NCI-H2171 (cell line): ENCODE measurements at regions not wholly inside any gene's neighbourhood (a gene's known extent, or its start where the extent isn't known, plus 50 kb on each side); places are given as distances from the start of the nearest gene placed in this dataset.
"Not testable (repeated sequence)": the region's sequence is repeated elsewhere in the genome, so short reads cannot be mapped to it uniquely, and the experiment has no call there.

Experiments used
- DNase-seq: peaks from one replicate; lab custom pipeline; 2025; lab: John Stamatoyannopoulos, UW

DNA sequence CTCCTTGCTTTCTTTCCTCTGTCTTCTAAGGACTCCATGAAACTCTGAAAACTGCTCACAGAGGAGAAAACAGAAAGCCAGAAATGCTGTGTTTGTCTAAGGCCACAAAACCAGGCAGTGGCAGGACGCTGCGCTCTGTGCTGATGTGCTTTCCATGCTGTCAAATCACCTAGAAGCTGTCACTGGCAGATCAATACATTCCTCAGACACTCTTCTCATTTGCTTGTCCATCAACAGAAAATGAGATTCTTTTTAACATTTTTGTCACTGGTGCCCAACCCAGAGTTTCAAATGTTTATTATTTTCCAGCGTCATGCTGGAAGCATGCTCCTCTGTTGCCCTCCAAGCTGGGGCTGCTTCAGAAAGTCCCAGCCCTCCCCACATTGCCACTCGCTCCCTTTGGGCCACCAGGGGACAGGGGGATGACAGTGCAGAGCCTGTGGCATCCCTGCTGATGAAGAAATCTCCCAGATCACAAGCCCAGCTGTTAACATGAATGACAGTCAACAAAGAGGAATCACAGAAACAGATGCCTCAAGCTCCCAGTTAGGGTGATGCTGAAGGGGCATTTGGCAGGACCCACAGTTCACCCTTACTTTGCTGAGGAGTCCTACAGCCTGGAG, 117.5 kb upstream of the MEIS1 start:
- DNase-seq: no peak

DNA sequence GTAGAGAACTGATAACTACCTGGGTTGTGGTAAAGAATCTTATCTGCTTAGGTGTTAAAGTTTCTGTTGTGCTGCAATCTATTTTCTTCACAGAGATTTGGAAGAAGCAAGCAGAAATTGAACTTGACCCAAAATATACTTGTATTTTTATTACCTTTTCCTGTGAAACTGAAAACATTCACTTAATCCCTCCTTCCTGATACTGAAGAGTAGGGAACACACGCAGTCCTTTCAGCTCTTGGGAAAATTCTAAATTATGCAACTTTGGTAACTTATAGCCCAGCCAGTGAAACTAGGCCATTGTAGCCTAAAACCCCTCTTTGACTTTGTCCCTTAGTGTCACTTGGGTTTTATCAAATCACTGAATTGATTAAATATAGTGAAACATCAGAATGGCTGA, 128.4 kb upstream of the MEIS1 start:
- DNase-seq: no peak

- no peak for DNase-seq
Observed at GRCh38 chr2:66305718-66306117, 129.2 kb upstream of the MEIS1 start.

- no peak for DNase-seq
Observed at GRCh38 chr2:66303471-66303870, 131.5 kb upstream of the MEIS1 start.

DNA sequence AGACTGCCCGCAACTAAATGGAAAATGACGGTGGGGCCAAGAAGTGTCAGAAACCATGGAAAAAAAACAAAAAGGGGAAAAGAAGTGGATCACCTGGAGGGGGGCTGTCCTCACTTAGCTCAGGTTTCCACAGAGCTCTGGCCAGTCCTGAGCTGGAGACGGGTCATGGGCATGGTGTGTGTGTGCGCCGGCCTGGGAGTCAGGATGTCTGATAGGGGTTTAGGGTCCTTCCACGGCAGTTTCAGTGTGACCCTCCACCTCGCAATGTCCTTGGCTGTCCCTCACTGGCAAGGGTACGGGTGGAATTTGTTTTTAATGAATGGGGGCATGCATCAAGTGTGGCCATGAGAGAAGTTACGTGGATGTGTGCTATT, 133.2 kb upstream of the MEIS1 start:
- no peak for DNase-seq

DNA sequence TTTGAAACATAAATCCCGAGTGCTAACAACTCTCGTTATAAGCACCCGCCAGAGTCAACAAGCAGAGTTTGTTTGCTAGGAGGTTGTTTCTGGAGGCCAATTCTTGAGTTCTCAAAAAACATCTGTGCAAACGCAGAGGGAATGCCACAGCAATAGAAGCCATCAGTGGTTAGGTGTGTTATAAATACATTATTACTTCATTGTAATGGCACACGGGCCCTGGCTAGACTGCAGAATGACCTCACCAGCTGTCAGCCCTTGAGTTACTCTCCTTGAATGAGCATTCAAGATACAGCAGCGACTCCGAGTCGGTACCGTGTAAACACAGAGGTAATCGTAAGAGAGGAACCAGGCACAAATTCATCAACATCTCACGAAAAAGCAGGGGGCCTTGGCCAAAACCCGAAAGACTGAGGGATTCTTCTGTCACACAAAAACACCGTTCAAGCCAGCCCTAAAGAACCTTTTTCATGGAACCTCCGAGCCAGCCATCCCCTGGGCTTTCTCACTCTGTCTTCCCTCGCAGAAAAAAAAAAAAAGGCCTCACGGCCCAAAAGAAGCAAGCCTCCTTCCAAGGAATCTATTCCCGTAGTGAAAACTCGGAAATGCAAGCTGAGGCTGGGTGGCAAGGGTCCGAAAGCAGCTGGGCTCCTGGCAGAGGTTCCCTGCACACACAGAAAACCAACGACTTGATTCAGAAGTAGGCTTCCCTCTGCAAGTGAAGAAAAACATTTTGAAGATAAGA, 133.7 kb upstream of the MEIS1 start:
- no peak for DNase-seq

DNA sequence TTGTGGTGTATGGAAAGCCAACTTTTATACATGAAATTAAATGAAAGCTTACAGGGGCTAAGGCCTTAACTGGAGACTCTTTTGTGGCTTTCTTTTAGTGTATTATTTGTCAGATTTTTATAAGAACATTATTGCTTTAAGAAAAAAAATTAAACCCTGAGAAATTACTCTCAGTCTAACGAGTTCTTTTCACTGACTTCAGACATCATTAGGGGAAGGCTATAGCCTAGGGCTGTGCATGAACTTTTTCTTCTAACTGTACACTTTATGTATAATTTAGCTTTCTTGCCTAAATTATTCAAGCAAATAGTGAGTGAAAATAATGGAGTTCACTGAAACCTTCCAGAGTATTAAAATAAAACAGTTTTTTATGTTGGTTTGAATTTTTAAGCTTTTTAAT, 151.1 kb upstream of the MEIS1 start:
- no peak for DNase-seq

- no peak for DNase-seq
Observed at GRCh38 chr2:66281980-66282379, 152.9 kb upstream of the MEIS1 start.

GRCh38 chr2:66279024-66279423, 155.9 kb upstream of the MEIS1 start:
- DNase-seq: no peak

GRCh38 chr2:66275984-66276383, 158.9 kb upstream of the MEIS1 start:
- no peak for DNase-seq

DNA sequence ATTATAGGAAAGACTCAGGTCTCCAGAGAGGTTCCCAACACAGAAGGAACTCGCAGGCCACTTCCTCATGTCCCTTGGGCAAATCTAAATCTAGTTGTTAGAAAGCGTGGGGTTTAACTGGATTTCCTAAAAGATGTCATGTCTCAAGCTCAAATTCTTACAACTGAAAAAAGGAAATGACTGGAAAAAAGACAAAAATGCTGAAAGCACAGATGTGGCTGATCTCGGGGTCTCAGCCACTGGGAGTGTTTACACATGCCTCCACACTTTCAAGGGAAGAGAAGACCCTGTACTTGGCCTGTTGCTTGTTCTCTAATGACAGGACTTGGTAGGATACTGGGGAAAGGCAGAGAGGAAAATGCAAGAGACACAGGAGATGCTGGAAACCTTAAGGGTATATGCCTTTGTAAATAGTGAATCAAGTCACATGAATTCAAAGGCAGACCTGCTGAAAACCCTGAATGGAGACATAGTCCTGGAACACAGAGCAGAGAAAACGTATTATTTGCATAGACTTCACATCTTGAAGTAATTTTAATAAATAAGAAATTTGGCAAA, 160.9 kb upstream of the MEIS1 start:
- no peak for DNase-seq

DNA sequence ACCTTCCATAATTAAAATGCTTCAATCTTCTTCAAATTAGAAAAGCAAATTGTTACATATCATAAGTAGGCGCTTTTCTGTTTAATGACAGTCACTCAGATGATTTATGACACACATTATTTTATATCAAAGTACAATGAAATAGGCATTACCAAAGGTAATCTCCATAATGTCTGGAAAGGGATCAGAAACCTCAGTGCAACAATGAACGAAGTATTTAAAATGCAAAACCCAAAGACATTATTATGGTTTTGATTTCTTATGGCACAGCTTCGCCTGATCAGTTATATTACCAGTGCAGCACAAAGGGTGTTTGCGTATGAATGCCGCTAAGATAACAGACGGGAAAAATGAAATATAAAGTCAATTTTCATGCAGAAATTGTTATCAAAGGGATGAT, 162.2 kb upstream of the MEIS1 start:
- no peak for DNase-seq

GRCh38 chr2:66271777-66272176, 163.1 kb upstream of the MEIS1 start:
- no peak for DNase-seq

- DNase-seq: no peak
Observed at GRCh38 chr2:66270247-66270646, 164.7 kb upstream of the MEIS1 start.

- no peak for DNase-seq
Observed at GRCh38 chr2:66269166-66269565, 165.8 kb upstream of the MEIS1 start.

DNA sequence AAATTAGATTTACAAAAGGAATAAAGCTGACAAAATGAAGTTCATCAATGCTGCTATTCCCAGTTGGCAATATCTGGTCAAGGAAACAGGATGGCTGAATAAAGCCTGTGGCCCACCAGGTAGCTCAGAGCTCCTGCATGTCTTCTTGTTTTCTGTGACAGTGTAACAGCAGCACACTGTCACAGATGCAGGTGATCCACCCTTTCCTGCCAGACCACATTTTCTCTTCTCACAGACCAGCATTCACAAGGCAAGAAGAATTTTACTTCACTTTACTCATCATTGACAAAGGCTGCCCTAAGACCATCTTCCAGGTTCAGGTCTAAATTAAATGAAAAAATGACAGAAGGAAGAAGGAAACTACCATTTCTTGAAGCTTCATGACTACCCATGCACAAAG, 166.2 kb upstream of the MEIS1 start:
- no peak for DNase-seq

DNA sequence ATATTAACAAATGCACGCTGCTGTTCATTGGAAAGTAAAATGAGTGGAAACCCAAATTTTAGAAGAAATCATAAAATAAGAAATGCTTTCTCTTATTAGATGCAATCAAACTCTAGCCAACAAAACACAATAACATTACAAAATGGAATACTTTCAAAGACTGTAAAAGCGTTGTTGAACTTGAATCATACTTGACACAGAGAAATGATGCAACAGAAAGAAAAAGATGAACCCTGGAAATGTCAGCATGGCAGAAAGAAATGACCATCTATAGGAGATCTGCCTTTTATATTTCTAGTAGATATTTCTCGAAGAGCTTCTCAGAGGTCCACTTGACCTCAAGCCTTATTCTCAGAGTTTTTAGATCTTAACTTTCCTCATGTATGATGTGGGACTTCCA, 170.6 kb upstream of the MEIS1 start:
- DNase-seq: no peak

- no peak for DNase-seq
Observed at GRCh38 chr2:66255867-66256266, 179.1 kb upstream of the MEIS1 start.

GRCh38 chr2:66255136-66255535, 179.8 kb upstream of the MEIS1 start:
- DNase-seq: no peak

DNA sequence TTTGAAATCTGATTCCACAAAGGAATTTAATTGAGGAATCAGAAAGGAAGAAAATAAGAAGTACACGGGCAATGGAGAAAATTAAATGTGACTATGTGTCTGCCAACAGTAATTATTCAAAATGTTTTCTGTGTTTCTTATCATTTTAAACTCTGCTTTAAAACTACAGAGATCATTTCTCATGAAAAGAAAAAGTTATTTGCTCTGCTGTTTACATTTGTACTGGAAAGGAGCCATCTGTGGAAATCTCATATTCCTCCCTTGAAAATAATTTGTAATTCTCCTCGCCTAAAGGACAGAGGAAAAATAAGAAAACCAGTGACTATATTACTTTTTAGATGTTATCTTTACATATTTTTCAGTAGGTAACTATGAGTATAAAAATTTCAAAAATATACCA, 181.9 kb upstream of the MEIS1 start:
- no peak for DNase-seq

GRCh38 chr2:66252109-66252508, 182.8 kb upstream of the MEIS1 start:
- DNase-seq: no peak

GRCh38 chr2:66251573-66251972, 183.4 kb upstream of the MEIS1 start:
- no peak for DNase-seq

DNA sequence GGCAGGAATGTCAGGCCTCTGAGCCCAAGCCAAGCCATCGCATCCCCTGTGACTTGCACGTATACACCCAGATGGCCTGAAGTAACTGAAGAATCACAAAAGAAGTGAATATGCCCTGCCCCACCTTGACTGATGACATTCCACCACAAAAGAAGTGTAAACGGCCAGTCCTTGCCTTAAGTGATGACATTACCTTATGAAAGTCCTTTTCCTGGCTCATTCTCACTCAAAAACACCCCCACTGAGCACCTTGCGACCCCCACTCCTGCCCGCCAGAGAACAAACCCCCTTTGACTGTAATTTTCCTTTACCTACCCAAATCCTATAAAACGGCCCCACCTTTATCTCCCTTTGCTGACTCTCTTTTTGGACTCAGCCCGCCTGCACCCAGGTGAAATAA, 185.8 kb upstream of the MEIS1 start:
- not testable (repeated sequence) for DNase-seq

DNA sequence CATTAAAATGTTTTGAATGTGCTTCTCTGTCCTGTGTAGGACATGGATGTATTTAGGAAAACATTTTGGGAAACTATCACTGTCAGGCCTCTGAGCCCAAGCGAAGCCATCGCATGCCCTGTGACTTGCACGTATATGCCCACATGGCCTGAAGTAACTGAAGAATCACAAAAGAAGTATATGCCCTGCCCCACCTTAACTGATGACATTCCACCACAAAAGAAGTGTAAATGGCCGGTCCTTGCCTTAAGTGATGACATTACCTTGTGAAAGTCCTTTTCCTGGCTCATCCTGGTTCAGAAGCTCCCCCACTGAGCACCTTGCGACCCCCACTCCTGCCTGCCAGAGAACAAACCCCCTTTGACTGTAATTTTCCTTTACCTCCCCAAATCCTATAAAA, 191.1 kb upstream of the MEIS1 start:
- not testable (repeated sequence) for DNase-seq
